HG02884 (cell line): ENCODE measurements at regions not wholly inside any gene's neighbourhood (a gene's known extent, or its start where the extent isn't known, plus 50 kb on each side); places are given as distances from the start of the nearest gene placed in this dataset.

ENCODE experiments used
- ATAC-seq: cut with Tn5 transposase; IDR thresholded peaks from one replicate; pipeline ENCODE4 v1.9.1; 2021; ENCODE audit warnings: mild to moderate bottlenecking, moderate library complexity; ENCODE audit not compliant: unreplicated experiment

GRCh38 chr12:69129017-69129416, 110.4 kb upstream of the CPSF6 start:
- no peak for ATAC-seq

- no peak for ATAC-seq
These were observed 109.8 kb upstream of the CPSF6 start for GRCh38 chr12:69129564-69129963.

GRCh38 chr12:69130064-69130463, 109.3 kb upstream of the CPSF6 start:
- ATAC-seq, result no peak

- no peak for ATAC-seq
These were observed 108.3 kb upstream of the CPSF6 start for GRCh38 chr12:69131077-69131476.

- ATAC-seq, result no peak
These were observed 102.3 kb upstream of the CPSF6 start for GRCh38 chr12:69136931-69137613.

- ATAC-seq, result no peak
These were observed 98.3 kb upstream of the CPSF6 start for GRCh38 chr12:69141074-69141473.

- no peak for ATAC-seq
These were observed 90.1 kb upstream of the CPSF6 start for GRCh38 chr12:69149270-69149669.

- no peak for ATAC-seq
These were observed 89.1 kb upstream of the CPSF6 start for GRCh38 chr12:69150083-69150795.

GRCh38 chr12:69150796-69151127, 88.6 kb upstream of the CPSF6 start:
- ATAC-seq, result no peak

- no peak for ATAC-seq
These were observed 88.1 kb upstream of the CPSF6 start for GRCh38 chr12:69151254-69151764.

- ATAC-seq, result peak; percentile 45
These were observed 84.6 kb upstream of the CPSF6 start for GRCh38 chr12:69154585-69155363.

GRCh38 chr12:69157023-69157655, 82.2 kb upstream of the CPSF6 start:
- ATAC-seq, result peak; percentile 89

- peak; percentile 69 for ATAC-seq
These were observed 77.5 kb upstream of the CPSF6 start for GRCh38 chr12:69161829-69162228.

GRCh38 chr12:69163681-69164362, 75.5 kb upstream of the CPSF6 start:
- no peak for ATAC-seq

- no peak for ATAC-seq
These were observed 71.7 kb upstream of the CPSF6 start for GRCh38 chr12:69167648-69168165.

GRCh38 chr12:69168363-69168762, 71.0 kb upstream of the CPSF6 start:
- ATAC-seq, result no peak

GRCh38 chr12:69168828-69169227, 70.5 kb upstream of the CPSF6 start:
- ATAC-seq, result no peak

GRCh38 chr12:69170293-69170692, 69.1 kb upstream of the CPSF6 start:
- ATAC-seq, result no peak

GRCh38 chr12:69171881-69172280, 67.5 kb upstream of the CPSF6 start:
- ATAC-seq, result no peak

- ATAC-seq, result no peak
These were observed 66.9 kb upstream of the CPSF6 start for GRCh38 chr12:69172491-69172890.
